C4-2B (cell line): ENCODE measurements at regions not wholly inside any gene's neighbourhood (a gene's known extent, or its start where the extent isn't known, plus 50 kb on each side); places are given as distances from the start of the nearest gene placed in this dataset.

ENCODE experiments used
- H3K27ac ChIP-seq: fragments of 450-650 bp; 2 replicates; pipeline ENCODE4 v1.5.1; 2017
- CTCF ChIP-seq: fragments of 450-650 bp; conservative IDR thresholded peaks from 2 replicates; pipeline ENCODE4 v1.5.1; 2017; ENCODE audit warnings: mild to moderate bottlenecking
- ZFX ChIP-seq: fragments of 450-650 bp; IDR thresholded peaks from 2 replicates; pipeline ENCODE4 v1.6.1; 2017

GRCh38 chr7:26043801-26044200 lies 108.2 kb upstream of the NFE2L3 start:
- no peak overlapping the region for H3K27ac ChIP-seq
- TF ChIP-seq CTCF (no peak), ZFX (no peak)

GRCh38 chr7:26044320-26044719 lies 107.7 kb upstream of the NFE2L3 start:
- TF ChIP-seq ZFX: no peak
- no peak for TF ChIP-seq CTCF
- H3K27ac ChIP-seq: no peak overlapping the region

GRCh38 chr7:26046150-26046549 lies 105.8 kb upstream of the NFE2L3 start:
- no peak for TF ChIP-seq ZFX
- TF ChIP-seq CTCF: no peak
- H3K27ac ChIP-seq: no peak overlapping the region

GRCh38 chr7:26046878-26047277 lies 105.1 kb upstream of the NFE2L3 start:
- TF ChIP-seq CTCF (no peak), ZFX (no peak)
- H3K27ac ChIP-seq: no peak overlapping the region

- no peak overlapping the region for H3K27ac ChIP-seq
- TF ChIP-seq CTCF (no peak), ZFX (no peak)
These were observed 103.3 kb upstream of the NFE2L3 start for GRCh38 chr7:26048663-26049062.

- H3K27ac ChIP-seq: no peak overlapping the region
- no peak for TF ChIP-seq ZFX
- no peak for TF ChIP-seq CTCF
These were observed 102.9 kb upstream of the NFE2L3 start for GRCh38 chr7:26049081-26049480.

GRCh38 chr7:26051021-26051420 lies 101.0 kb upstream of the NFE2L3 start:
- H3K27ac ChIP-seq: no peak overlapping the region
- TF ChIP-seq ZFX (no peak), CTCF (no peak)
